HG03108 (cell line): ENCODE measurements at regions not wholly inside any gene's neighbourhood (a gene's known extent, or its start where the extent isn't known, plus 50 kb on each side); places are given as distances from the start of the nearest gene placed in this dataset.

Experiments used
- ATAC-seq: cut with Tn5 transposase; IDR thresholded peaks from one replicate; pipeline ENCODE4 v1.9.1; 2021; ENCODE audit warnings: moderate library complexity; ENCODE audit not compliant: unreplicated experiment

DNA sequence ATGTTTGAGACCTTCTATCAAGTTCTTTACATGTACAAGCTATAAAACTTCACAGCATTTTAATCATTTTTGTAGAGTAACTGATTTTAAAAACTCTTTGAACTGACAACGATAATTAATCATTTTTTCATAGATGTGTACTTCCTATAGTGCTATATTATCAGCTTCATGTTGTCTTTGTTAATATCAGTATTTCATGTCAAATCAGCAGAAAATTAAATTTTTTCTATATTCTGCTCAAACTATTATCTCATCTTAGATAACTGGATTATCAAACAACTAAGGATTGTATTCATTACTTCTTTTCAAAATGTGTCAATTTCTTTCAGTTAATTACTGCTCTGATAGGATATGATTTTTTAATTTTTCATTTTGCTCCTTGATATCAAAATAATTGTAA is 214.6 kb upstream of the RGS18 start:
- ATAC-seq = no peak

- no peak for ATAC-seq
Observed at GRCh38 chr1:191953526-191953925, 204.7 kb upstream of the RGS18 start.

DNA sequence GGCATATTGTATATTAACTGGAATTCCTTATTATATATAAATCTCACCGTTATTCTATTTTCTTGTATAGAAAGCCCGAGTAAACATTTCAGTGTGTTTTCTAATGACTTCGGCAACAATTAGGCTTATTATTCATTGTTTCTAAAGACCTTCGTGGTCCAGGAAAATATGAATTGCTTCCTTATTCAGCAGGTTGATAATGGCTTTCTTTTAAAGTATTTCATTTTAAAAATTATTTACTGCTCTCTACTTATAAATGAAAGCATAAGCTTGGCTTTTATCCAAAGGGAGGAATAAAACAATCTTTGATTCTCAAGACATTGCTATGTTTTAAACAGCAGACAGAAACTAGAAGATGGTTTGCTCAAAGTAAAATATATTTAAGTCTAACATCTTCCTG is 198.4 kb upstream of the RGS18 start:
- no peak for ATAC-seq

GRCh38 chr1:191963286-191963685 is 195.0 kb upstream of the RGS18 start:
- no peak for ATAC-seq

DNA sequence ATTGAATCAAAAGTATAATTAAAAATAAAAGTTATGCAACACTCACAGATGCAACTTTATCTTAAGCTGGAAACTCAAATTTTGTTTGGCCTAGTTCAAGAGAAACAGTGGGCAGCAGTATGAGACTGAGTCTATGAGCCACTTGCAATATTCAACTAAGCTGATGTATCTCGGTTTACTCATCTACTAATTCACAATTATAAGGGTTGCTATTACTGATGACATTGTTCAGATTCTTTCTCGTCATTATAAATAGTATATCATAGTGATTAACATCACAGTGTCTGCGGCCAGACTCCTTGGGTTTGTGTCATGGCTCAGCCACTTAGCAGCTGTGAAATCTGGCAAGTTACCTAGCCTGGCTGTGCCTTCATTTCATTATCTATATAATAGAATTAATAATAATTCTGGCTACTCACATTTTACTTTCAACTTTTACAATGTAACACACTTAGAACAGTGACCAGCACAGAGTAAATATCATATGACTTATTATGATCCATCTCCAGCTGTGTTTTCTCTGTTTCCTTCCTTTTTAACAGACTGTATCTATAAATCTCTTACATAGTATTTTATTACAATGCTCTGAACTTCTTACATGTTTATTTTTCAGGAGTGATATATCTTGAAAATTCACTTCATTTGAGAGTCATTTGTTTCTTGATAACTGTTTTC is 194.3 kb upstream of the RGS18 start:
- ATAC-seq = no peak

DNA sequence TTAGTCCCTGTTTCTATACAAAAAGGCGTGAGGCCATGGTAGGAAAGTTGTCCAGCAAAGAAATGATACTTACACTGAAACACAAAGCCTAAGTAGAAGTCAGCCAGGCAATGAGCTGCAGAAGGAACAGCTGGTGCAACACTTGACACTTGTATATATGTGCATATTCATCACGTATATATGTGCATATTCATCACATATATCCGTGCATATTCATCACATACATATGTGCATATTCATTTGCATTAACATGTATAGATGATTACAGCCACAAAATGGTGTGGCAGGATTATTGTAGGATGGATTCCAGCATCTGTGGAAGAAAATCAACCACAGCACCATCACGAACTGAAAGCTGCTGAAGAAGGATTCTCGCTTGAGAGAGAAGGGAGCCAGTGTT is 189.0 kb upstream of the RGS18 start:
- no peak for ATAC-seq

GRCh38 chr1:191970116-191970515 is 188.1 kb upstream of the RGS18 start:
- no peak for ATAC-seq

GRCh38 chr1:191971447-191971846 is 186.8 kb upstream of the RGS18 start:
- ATAC-seq = no peak

GRCh38 chr1:191974004-191974403 is 184.3 kb upstream of the RGS18 start:
- no peak for ATAC-seq

GRCh38 chr1:191977874-191978506 is 180.3 kb upstream of the RGS18 start:
- ATAC-seq = no peak

GRCh38 chr1:191984856-191985255 is 173.4 kb upstream of the RGS18 start:
- ATAC-seq = no peak

DNA sequence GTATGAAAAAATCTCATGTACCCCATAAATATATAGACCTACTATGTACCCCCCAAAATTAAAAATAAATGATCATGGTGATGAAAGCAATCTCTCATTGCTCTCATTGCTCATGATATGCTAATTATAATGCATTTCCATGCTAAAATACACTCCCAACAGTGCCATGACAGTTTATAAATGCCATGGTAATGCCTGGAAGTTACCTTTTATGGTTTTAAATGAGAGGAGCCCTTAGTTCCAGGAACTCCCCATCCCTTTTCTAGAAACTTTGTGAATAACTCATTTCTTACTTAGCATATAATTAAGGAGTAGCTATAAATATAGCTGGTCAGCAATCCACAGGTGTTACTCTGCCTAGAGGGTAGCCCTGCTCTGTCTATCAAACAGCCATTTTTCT is 166.1 kb upstream of the RGS18 start:
- ATAC-seq = no peak

DNA sequence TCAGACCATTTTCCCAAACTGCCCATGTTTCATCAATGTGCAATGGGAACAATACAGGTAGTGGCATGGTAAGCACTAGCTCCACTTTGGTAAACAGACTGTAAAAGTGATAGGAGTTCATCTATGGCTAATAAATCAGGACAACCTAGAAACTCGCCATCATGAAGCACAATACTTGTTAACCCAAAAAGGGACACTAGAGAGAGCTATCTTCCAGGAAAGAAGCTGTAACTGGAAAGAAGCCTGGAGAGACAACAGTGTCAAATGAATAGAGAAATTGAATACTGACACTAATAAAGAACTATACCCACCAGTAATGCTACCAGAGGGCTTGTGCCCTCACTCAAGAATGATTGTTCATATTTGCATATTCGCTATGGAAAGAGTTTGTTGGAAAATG is 164.7 kb upstream of the RGS18 start:
- no peak for ATAC-seq

DNA sequence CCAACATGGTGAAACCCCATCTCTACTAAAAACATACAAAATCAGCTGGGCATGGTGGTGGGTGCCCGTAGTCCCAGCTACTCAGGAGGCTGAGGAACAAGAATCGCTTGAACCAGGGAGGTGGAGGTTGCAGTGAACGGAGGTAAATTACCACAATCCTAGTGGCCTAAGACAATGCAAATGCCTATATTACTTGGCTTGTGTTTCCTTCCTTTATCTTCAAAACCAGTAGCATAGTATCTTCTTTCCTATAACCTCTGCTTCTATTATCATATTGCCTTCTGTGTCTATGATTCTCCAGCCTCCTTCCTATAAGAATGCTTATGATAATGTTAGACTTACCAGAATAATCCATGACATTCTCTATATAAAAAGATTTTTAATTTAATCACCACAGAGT is 156.2 kb upstream of the RGS18 start:
- ATAC-seq = no peak

- no peak for ATAC-seq
Observed at GRCh38 chr1:192003295-192004077, 154.8 kb upstream of the RGS18 start.

- ATAC-seq = no peak
Observed at GRCh38 chr1:192005976-192006375, 152.3 kb upstream of the RGS18 start.

DNA sequence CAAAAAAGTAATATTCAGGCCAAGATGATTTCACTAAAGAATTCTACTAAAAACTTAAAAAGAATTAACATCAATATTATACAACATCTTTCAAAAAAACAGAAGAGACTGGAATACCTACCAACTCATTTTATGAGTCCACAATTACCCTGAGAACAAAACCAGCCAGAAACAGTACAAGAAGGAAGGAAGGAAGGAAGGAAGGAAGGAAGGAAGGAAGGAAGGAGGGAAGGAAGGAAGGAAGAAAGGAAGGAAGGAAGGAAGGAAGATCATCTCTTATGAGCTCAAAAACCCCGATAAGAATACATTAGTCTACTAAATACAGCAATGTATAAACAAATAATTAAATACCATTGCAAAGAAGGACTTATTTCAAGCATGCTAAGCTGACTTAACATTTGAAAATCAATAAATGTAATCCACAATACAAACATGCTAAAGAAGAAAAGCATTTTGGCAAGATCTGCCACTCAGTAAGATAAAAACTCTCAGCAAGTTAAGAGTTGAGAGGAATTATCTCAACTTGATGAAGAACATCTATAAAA is 149.9 kb upstream of the RGS18 start:
- ATAC-seq = no peak

DNA sequence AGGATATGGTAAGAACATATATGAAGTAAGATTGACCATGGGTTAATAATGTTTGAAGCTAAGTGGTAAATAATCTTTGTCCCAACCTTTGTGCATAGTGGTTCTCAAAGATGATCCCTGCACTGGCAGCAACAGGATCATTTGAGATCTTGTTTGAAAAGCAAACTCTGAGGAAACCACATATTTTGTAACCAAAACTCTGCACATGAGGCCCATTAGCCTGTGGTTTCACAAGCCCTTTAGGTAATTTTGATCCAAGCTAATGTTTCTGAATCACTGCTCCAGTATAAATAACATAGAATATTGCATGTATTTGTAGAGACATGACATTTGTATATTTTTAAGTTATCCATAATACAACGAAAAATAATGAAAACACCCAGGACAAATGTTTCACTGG is 147.9 kb upstream of the RGS18 start:
- no peak for ATAC-seq

DNA sequence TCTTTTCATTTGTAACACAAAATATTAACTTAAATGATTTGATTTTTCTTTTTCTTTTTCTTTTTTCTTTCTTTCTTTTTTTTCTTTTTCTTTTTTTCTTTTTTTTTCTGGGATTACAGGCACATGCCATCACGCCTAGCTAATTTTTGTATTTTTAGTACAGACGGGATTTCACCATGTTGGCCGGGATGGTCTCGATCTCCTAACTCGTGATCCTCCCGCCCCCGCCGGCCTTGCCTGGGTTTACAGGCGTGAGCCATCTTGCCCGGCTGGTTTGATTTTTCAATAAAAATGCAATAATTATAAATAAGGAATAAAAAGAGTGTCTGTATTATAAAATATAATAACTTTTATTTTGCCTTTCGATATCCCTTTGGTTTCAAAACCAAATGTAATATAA is 146.7 kb upstream of the RGS18 start:
- ATAC-seq = no peak

GRCh38 chr1:192022827-192023226 is 135.4 kb upstream of the RGS18 start:
- no peak for ATAC-seq

- ATAC-seq = no peak
Observed at GRCh38 chr1:192024881-192025280, 133.4 kb upstream of the RGS18 start.

GRCh38 chr1:192038567-192038966 is 119.7 kb upstream of the RGS18 start:
- ATAC-seq = no peak
